ENCODE measurements at regions not wholly inside any gene's neighbourhood (a gene's known extent, or its start where the extent isn't known, plus 50 kb on each side); places are given as distances from the start of the nearest gene placed in this dataset.

DNA sequence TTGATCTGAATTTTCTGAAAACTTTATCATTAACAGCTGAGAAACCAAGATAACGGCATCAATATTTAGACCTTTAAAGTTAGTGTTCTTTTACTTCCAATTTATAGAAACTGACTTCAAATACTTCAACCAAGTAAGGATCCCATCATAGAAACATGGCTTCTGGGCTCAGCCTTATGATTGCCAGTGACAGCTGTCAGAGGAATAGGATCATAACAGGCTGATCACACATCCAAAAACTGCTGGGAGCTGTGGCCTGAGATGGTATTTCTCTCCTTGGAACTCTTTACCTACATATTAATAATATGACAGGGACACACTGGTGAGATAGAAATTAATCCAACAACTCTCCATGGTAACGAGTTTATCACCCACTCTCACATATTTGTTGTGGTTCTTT, 448.3 kb upstream of the NMUR2 start:
- H3K4me3 Mint-ChIP-seq (ENCODE audit: low read depth, unreplicated experiment), result no peak overlapping the region
- no peak overlapping the region for H3K27ac Mint-ChIP-seq (ENCODE audit: unreplicated experiment)
- DNase-seq, result no peak
- intact Hi-C loops (cut with micrococcal nuclease; ENCODE audit: unreplicated experiment), result no loop called here
- no peaks in the 10 kb centered on the region for H3K4me1 Mint-ChIP-seq (ENCODE audit: low read depth, unreplicated experiment)
- TF ChIP-seq, protein P1, sequence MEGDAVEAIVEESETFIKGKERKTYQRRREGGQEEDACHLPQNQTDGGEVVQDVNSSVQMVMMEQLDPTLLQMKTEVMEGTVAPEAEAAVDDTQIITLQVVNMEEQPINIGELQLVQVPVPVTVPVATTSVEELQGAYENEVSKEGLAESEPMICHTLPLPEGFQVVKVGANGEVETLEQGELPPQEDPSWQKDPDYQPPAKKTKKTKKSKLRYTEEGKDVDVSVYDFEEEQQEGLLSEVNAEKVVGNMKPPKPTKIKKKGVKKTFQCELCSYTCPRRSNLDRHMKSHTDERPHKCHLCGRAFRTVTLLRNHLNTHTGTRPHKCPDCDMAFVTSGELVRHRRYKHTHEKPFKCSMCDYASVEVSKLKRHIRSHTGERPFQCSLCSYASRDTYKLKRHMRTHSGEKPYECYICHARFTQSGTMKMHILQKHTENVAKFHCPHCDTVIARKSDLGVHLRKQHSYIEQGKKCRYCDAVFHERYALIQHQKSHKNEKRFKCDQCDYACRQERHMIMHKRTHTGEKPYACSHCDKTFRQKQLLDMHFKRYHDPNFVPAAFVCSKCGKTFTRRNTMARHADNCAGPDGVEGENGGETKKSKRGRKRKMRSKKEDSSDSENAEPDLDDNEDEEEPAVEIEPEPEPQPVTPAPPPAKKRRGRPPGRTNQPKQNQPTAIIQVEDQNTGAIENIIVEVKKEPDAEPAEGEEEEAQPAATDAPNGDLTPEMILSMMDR (IDR thresholded peaks at IDR 0.05; ENCODE audit: unreplicated experiment), result no peak
- no TSS peak for BruUV-seq (replicated peaks)
- peaks cover 7% of the 10 kb centered on the region for H3K9me3 Mint-ChIP-seq (ENCODE audit: low read depth, unreplicated experiment)
- H3K27me3 Mint-ChIP-seq (ENCODE audit: unreplicated experiment), result no peaks in the 10 kb centered on the region
- no peaks in the 10 kb centered on the region for H3K36me3 Mint-ChIP-seq (ENCODE audit: insufficient read depth, unreplicated experiment)
- CTCF ChIA-PET, result interaction anchor here (0.5 kb wide), 1 partner anchor 1707 kb away, joined by 3 read pairs; no protein-coding TSS in a partner anchor

DNA sequence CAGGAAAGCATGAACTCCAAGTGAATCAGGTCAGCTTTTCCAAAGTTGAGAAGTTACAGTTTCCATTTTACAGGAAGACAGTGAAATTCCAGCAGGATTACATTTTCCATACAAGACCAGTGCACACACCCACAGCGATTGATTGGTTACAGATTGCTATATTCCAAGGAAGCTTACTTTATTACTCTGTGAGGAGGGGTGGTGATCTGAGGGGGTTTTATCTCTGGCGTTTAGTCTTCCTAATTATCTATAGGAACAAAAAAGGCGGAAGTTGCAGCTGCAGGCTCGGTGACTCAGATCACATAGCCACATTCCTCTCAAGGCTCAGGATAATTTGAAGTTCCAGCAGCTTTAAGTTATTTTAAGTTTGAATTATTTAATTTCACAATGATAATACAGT, 450.4 kb upstream of the NMUR2 start:
- H3K4me3 Mint-ChIP-seq (ENCODE audit: low read depth, unreplicated experiment), result no peak overlapping the region
- H3K4me1 Mint-ChIP-seq (ENCODE audit: low read depth, unreplicated experiment), result no peaks in the 10 kb centered on the region
- H3K9me3 Mint-ChIP-seq (ENCODE audit: low read depth, unreplicated experiment), result peaks cover 4% of the 10 kb centered on the region
- no peaks in the 10 kb centered on the region for H3K27me3 Mint-ChIP-seq (ENCODE audit: unreplicated experiment)
- intact Hi-C loops (cut with micrococcal nuclease; ENCODE audit: unreplicated experiment), result no loop called here
- no peak for DNase-seq
- CTCF ChIA-PET, result interaction anchor here (0.7 kb wide), 1 partner anchor 137 kb away, joined by 3 read pairs; no protein-coding TSS in a partner anchor
- H3K27ac Mint-ChIP-seq (ENCODE audit: unreplicated experiment), result no peak overlapping the region
- no TSS peak for BruUV-seq (replicated peaks)
- H3K36me3 Mint-ChIP-seq (ENCODE audit: insufficient read depth, unreplicated experiment), result no peaks in the 10 kb centered on the region
- TF ChIP-seq, protein P1 (IDR thresholded peaks at IDR 0.05; ENCODE audit: unreplicated experiment), result no peak

DNA sequence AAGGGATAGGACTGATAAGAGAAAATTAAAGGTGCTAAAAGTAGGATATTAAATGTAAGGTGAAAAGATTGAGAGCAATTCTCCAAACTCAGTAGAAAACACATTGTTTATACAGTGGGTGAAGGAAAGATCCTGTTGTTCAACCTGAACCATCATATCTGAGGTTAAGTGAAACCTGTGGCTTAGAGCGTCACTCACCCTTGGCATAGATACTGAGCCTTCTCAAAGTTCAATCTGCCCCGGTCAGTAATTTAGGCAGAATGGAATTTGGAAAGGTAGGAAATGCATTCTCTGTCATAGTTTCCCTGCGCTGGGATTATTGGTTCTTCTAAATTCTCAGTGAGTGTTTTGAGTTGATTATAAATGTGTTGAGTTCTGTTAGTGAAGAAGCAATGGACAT, 456.2 kb upstream of the NMUR2 start:
- Mint-ChIP-seq H3K9me3 (ENCODE audit: low read depth, unreplicated experiment) (peaks cover 9% of the 10 kb centered on the region), H3K27me3 (ENCODE audit: unreplicated experiment) (no peaks in the 10 kb centered on the region), H3K4me3 (ENCODE audit: low read depth, unreplicated experiment) (no peak overlapping the region), H3K4me1 (ENCODE audit: low read depth, unreplicated experiment) (no peaks in the 10 kb centered on the region), H3K27ac (ENCODE audit: unreplicated experiment) (no peak overlapping the region), H3K36me3 (ENCODE audit: insufficient read depth, unreplicated experiment) (no peaks in the 10 kb centered on the region)
- DNase-seq, result no peak
- CTCF ChIA-PET, result no interaction called here
- BruUV-seq (replicated peaks), result no TSS peak
- intact Hi-C loops (cut with micrococcal nuclease; ENCODE audit: unreplicated experiment), result no loop called here
- TF ChIP-seq, protein P1 (IDR thresholded peaks at IDR 0.05; ENCODE audit: unreplicated experiment), result no peak

DNA sequence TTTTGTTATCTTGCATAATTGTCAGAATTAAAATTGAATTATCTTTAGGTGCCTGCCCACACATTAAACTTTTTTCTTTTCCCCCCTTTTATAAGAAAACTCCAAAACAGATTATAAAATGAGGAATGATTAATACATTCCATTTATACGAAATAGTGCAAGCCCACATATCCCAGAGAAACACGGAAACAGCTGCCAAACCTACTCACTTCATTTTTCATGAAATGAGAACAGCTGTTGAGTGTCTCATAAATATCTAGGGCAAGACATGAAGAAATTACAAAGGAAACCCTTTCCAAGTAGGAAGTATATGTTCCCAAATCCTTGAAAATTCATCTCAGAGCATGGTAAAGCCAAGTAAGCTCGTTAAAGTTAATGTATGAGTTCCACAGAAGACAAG, 459.4 kb upstream of the NMUR2 start:
- intact Hi-C loops (cut with micrococcal nuclease; ENCODE audit: unreplicated experiment), result no loop called here
- no peak for DNase-seq
- Mint-ChIP-seq H3K9me3 (ENCODE audit: low read depth, unreplicated experiment) (peaks cover 9% of the 10 kb centered on the region), H3K4me3 (ENCODE audit: low read depth, unreplicated experiment) (no peak overlapping the region), H3K4me1 (ENCODE audit: low read depth, unreplicated experiment) (no peaks in the 10 kb centered on the region), H3K27ac (ENCODE audit: unreplicated experiment) (no peak overlapping the region), H3K27me3 (ENCODE audit: unreplicated experiment) (no peaks in the 10 kb centered on the region), H3K36me3 (ENCODE audit: insufficient read depth, unreplicated experiment) (no peaks in the 10 kb centered on the region)
- TF ChIP-seq, protein P1 (IDR thresholded peaks at IDR 0.05; ENCODE audit: unreplicated experiment), result no peak
- BruUV-seq (replicated peaks), result no TSS peak
- CTCF ChIA-PET, result no interaction called here

All from Calu3 (cell line).